GF-D8 (cell line): ENCODE measurements at regions not wholly inside any gene's neighbourhood (a gene's known extent, or its start where the extent isn't known, plus 50 kb on each side); places are given as distances from the start of the nearest gene placed in this dataset.

Experiments
- DNase-seq: peaks from one replicate; lab custom pipeline; 2025; lab: John Stamatoyannopoulos, UW

GRCh38 chr3:43866529-43867353, 176.0 kb downstream of the ABHD5 start:
- no peak for DNase-seq

DNA sequence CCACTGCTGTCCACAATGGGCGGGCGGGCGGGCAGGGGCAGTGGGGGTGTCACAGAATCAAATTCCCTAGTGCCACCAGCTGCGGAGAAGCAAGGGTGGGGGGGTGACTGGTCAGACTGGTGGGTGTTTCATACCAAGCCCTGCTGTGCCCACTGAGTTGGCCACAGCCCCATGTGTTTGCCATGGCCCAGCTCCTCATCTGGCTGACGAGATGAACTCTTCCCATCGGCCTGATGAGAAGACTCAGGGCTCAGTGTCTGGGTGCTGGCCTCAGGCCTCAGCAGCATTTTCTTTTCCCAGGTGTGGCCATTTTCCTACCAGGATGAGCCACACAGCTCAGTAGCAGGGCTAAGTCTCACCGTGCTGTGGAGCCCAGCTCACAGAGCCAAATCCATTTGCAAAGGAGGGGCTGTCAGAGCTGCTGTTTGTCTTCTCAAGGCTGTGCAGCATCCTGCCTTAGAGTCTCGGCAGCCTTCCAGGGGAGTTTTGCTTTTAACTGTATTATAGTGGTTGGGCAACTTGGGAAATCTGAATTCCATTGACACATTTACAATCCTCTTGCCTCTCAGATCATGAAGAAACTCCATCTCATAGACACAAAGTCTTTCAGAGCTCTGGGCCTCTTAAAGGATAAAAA, 176.8 kb downstream of the ABHD5 start:
- DNase-seq, result no peak

DNA sequence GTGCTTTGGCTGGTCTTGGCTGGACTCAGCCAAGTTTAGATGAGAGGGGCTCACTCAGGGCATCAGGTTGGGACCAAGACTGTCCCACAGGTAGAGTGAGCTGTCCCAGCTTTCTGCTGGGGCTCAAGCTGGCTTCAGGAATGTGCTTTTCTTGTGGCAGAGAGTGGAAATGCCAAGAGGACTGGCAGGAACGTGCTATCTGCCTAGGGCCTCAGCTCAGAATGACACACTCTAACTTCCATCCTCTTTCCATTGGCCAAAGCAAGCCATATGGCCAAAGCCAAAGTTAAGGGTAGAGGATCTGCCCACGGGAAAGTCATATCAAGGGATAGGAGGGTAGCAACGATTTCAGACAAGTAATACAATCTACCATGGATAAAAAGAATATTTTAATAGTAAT, 178.8 kb downstream of the ABHD5 start:
- DNase-seq, result no peak

DNA sequence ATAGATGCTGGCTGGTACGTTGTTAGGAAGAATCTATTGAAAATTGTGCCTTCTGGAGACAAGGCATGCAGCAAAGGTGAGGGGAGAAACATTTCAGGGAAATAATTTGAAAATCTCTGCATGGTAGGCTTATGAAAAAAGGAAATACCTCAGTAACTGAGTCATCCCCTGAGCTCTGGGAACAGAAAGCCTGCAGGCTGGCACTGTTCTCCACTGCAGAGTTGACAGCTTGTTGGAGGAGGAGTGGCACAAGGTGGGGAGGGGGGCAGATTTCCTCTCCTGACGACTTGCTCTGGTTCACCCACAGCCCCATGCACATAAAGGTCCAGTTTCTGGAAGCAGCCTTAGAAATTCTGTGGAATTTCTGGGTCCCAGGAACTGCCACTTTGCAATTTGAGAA, 179.4 kb downstream of the ABHD5 start:
- no peak for DNase-seq

DNA sequence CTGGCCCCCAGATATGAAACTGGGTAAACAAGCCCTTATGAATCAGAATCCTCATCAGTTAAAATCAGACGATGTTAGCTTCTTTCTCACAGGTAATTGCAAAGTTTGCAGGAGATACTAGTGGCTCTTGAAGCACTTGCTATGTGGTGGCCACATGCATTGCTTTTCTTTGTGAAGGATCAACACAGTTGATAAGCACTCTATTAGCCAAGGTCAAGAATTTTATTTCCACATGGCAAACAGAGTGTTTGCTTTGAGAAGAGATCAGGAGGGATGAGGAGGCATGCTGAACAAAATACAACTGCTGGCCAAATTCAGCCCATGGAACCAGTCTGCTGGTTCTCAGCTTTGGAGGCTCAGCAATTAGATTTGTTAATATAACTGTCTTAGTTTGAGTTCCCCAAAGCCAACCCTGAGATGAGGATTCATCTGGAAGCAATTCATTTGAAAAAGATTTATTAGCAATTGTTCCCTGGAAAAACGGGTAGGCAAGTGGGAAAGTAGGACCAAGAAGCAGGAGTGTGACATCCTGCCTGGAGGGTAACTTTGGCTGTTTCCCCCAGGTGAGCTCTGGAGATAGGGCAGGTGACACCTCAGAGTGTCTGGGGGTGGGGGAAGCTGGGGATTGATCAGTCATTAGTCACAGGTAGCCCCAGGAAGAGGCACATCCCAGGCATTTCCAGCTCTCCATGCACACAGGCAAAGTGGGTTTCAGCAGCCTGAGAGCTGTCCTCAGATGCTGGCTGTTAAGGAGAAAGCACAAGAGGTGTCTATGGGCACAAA, 180.3 kb downstream of the ABHD5 start:
- no peak for DNase-seq

- no peak for DNase-seq
Observed at GRCh38 chr3:43871627-43872245, 181.0 kb downstream of the ABHD5 start.

DNA sequence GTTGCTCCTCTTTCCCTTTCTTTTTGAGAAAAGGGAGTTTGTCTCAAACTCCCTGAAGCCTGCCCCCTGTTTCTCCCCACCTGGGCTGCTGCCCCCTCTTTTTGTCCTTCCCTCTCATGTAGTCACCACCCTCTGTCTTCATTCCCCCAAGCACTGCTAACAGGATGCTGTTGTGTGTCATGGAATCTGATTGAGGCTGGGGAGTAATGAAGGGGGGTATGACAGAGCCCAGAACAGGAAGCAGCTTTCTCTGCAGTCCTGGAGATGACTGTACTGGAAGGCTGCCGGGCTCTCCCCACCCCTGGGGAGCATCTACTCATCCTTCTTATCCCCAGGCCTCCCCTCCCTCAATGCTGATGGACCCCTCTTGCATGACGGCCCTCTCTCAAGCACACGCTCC, 181.6 kb downstream of the ABHD5 start:
- no peak for DNase-seq

DNA sequence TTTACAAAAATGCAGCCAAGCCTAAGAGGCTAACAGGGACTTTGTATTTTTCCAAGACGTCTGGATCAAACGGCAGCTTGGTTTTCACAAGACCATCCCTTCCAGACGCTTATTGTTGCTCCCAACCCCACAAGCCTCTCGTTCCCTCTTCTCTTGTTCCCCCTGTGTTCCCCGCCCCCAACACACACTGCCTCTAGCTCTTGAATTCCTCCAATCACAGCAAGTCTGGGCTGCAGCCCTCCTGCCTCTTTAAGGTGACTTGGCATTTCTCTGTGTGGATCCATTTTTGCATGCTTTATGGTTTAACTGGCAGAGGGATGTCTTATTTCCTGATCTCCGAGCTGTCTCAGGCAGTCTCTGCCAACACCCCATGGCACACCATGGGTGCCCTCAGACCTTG, 182.2 kb downstream of the ABHD5 start:
- no peak for DNase-seq

DNA sequence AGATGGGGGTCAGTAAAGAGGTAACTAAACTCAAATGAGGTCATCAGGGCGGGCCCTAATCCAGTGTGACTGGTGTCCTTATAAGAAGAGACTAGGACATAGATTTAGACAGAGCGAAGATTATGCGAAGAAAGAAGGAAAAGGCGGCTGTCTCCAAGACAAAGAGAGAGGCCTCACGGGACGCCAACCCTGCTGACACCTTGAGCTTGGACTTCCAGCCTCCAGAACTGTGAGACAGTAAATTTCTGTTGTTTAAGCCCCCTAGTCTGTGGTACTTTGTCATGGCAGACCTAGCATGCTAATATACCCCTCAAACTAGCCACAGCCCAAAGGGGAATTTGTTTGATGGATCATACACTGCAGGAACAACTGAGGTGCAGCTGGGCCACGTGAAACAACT, 183.0 kb downstream of the ABHD5 start:
- no peak for DNase-seq

DNA sequence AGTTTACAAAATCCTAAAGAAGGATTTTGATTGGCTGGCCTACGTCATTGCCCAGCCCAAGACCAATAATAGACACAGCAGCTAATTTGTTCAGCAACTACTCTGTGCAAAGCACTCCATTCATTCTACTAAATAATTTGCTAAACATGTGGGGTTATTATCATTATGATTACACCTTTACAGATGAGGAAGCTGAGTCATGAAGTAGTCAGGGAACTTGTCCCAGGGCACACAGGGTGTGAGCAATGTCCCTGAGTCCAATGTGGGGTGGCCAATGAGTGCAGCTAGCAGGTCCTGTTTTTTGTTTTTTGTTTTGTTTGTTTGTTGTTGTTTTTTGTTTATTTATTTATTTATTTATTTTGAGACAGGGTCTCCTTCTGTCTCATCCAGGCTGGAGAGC, 183.6 kb downstream of the ABHD5 start:
- DNase-seq, result no peak

- DNase-seq, result no peak
Observed at GRCh38 chr3:43874731-43875130, 184.0 kb downstream of the ABHD5 start.

DNA sequence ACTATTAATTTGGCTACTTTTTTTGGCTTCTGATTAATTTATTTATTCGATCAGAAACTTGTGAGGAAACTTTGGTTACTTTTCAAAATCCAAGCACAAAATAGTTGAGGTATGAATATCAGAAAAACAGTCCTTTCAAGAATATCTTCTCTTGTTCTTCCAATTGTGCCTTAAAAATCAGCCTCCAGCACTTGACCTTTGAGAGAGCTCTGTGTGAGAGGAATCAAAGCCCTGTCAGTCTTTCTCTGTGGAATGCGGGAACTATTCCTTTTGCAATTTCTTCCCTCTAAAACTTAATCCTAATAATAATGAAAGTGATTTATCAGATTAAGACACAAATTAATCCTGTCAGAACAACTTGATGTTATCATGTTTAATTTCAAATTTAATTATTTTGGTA, 185.9 kb downstream of the ABHD5 start:
- no peak for DNase-seq

DNA sequence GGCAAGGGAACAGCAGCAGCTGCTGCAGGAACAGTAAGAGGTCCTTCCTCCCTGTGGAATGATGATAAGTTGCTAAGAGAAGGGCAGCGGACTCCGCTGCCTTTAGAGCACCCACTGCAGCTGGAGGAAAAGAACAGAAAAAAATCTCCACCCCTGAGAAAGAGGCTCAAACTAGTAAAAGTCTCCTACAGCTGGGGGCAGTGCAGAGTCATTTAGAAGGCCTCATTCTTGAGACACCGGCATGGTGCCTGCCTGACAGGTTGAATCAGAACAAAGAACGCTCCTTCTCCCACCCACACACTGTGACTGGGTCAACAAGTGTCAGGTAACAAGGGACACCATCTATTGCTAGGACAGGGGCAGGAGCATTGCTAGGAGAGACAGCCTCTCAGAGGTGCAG, 188.4 kb downstream of the ABHD5 start:
- DNase-seq, result no peak

- no peak for DNase-seq
Observed at GRCh38 chr3:43882976-43883680, 192.4 kb downstream of the ABHD5 start.

DNA sequence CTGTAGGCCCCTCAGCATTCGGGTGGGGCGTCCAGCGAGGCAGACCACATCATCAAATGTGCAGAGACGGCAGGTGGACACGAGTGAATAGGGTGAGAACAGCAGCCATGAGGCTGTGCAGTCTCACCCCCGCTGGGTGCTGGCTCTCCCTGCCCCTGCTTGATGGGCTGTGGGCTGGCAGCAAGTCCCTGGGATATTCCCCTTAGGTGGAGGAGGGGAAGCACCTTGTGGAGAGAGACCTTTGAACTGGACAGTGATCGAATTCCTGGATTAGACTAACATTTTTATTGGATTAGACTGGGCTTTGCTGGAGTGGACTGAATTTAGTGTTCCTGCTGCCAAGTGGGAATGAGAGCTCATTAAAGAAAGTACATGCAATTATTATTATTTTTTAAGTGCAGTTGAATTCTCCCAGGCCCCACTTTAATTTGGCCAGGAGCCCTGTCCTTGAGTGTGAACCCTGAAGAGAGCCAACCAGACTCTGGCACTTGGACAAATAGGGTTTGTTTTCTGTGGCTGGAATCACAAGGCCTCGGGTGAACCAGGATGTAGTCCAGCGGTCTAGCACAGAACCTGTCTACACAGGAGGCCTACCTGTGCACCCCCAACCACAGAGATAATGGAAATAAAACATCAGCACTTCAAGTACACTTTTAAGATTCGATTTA, 193.1 kb downstream of the ABHD5 start:
- DNase-seq, result no peak

DNA sequence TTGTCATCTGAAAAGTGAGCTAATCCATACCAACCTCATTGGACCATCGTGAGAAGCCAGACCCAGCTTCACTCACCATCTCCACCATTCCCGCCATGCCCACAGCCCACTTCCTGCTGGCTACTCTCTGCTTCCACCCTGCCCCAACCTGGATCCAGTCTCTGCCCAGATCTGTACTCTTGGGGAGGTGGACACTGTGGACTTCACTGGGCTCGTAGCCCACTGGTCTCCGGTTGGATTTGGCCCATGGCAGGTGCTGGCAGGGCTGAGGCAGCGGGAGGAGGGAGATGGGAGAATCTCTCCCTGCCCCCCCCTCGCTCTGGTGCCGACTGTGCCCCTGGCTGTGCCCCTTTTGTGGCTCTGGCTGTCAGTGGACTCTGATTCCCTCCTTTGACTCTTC, 193.8 kb downstream of the ABHD5 start:
- no peak for DNase-seq

- DNase-seq, result no peak
Observed at GRCh38 chr3:43885908-43886618, 195.3 kb downstream of the ABHD5 start.

DNA sequence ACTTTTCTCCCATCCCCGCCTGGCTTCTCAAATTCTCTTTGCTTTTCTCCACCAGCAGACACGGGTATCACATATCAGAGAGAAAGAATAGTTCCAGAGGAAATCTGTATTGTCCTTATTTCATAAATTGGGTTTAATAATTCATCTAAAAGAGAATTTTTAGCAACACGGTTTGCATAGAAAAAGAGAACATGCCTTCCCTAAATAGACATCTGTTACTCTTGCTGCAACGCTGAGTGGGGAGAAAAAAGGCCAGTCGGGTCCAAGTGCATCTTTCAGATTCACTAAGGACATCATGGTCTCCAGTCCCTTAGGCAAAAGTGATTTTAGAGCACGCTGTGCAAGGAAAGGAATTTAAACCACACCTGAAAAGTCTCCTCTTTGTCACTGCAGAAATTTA, 201.3 kb downstream of the ABHD5 start:
- DNase-seq, result no peak

DNA sequence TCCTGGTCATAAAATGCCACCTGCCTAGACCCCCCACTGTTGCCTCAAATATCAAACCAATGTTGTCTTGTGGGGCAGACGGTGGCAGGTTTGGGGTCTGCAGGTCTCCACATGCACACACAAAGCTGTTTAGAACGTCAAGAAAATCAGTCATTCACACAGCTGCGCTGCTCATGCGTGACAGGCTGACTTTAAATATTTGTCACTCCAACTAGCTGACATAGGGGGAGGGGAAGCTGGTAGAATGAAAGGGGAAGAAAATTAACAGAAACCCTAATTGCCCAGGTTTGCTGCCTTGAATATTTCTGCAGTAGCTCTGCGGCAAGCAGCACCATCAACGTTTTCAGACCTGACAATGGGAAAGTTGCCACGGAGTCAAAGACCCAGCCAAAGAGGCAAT, 201.8 kb downstream of the ABHD5 start:
- DNase-seq, result no peak

- no peak for DNase-seq
Observed at GRCh38 chr3:43893727-43894126, 203.0 kb downstream of the ABHD5 start.
